Hepatocyte (in vitro differentiated cells): ENCODE measurements at regions not wholly inside any gene's neighbourhood (a gene's known extent, or its start where the extent isn't known, plus 50 kb on each side); places are given as distances from the start of the nearest gene placed in this dataset.

Experiments
- DNase-seq: peaks from one replicate; pipeline ENCODE4 v3.0.0-alpha.2; 2016; ENCODE audit warnings: low spot score
- H2AFZ ChIP-seq: fragments of 200-600 bp; sonication (generic); 2 replicates; pipeline ENCODE4 v1.6.0; 2016; ENCODE audit warnings: antibody characterized with exemption, mild to moderate bottlenecking
- H3K27ac ChIP-seq: fragments of 200-600 bp; sonication (generic); 2 replicates; pipeline ENCODE4 v1.5.1; 2016; ENCODE audit warnings: mild to moderate bottlenecking
- H3K27me3 ChIP-seq: fragments of 200-600 bp; sonication (generic); 2 replicates; pipeline ENCODE4 v1.6.1; 2016
- H3K36me3 ChIP-seq: fragments of 200-600 bp; sonication (generic); replicated peaks from 2 replicates; pipeline ENCODE4 v1.5.1; 2016; ENCODE audit warnings: low read depth; ENCODE audit not compliant: insufficient read depth
- H3K4me1 ChIP-seq: fragments of 200-600 bp; sonication (generic); 2 replicates; pipeline ENCODE4 v1.5.1; 2016; ENCODE audit warnings: mild to moderate bottlenecking, moderate library complexity; ENCODE audit not compliant: insufficient read depth
- H3K4me2 ChIP-seq: fragments of 200-600 bp; sonication (generic); 2 replicates; pipeline ENCODE4 v1.6.0; 2016
- H3K4me3 ChIP-seq: fragments of 200-600 bp; sonication (generic); 2 replicates; pipeline ENCODE4 v1.5.1; 2016; ENCODE audit warnings: mild to moderate bottlenecking
- H3K79me2 ChIP-seq: fragments of 200-600 bp; sonication (generic); 2 replicates; pipeline ENCODE4 v1.6.0; 2017; ENCODE audit warnings: mild to moderate bottlenecking
- H3K9me2 ChIP-seq: fragments of 200-600 bp; sonication (generic); replicated peaks from 2 replicates; pipeline ENCODE4 v1.6.0; 2017; ENCODE audit warnings: mild to moderate bottlenecking; ENCODE audit not compliant: insufficient read depth
- H3K9me3 ChIP-seq: fragments of 200-600 bp; sonication (generic); 2 replicates; pipeline ENCODE4 v1.5.1; 2016; ENCODE audit warnings: low read depth, mild to moderate bottlenecking
- H4K20me1 ChIP-seq: fragments of 200-600 bp; sonication (generic); 2 replicates; pipeline ENCODE4 v1.6.0; 2016; ENCODE audit warnings: mild to moderate bottlenecking; ENCODE audit not compliant: insufficient read depth, poor library complexity, severe bottlenecking
- CTCF ChIP-seq: fragments of 200-600 bp; sonication (generic); IDR thresholded peaks from 2 replicates; pipeline ENCODE4 v1.5.1; 2016; ENCODE audit warnings: antibody characterized with exemption, mild to moderate bottlenecking; ENCODE audit not compliant: poor library complexity
- EZH2 ChIP-seq: fragments of 200-600 bp; sonication (generic); IDR thresholded peaks from 2 replicates; pipeline ENCODE4 v1.6.1; 2016; ENCODE audit warnings: antibody characterized with exemption, mild to moderate bottlenecking, borderline replicate concordance
- EZH2phosphoT487 ChIP-seq: fragments of 200-600 bp; sonication (generic); IDR thresholded peaks from one replicate; pipeline ENCODE4 v1.6.1; 2018; ENCODE audit warnings: antibody characterized with exemption, mild to moderate bottlenecking, low read depth, moderate library complexity; ENCODE audit not compliant: unreplicated experiment, severe bottlenecking
- WGBS: methylation state at CpG from one replicate; pipeline ENCODE4 v1.1.6; 2016; ENCODE audit warnings: low lambda C conversion rate; ENCODE audit errors: missing lambda C conversion rate; 5-methylcytosine and 5-hydroxymethylcytosine counted together

DNA sequence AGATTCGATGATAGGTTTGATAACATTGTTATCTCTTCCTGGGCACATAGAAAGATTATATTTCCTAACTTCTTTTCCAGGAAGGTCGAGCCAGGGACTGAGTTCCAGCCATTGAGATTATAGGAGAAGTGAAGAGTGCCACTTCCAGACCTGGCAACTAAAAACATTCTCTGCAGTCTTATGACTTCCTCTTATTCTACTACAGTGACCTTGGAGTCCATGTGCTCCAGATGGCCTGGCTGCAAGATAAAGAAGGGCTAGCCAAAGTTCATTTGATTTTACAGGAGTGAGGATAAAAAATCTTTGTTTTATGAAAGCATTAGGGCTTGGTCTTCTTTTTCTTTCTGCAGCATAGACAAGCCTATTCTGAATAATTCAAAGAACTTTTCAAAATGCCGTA, 363.0 kb downstream of the FSIP2 start:
- no peak overlapping the region for H2AFZ ChIP-seq
- H4K20me1 ChIP-seq, result no peaks in the 10 kb centered on the region
- no peak overlapping the region for H3K27ac ChIP-seq
- TF ChIP-seq CTCF (no peak), EZH2phosphoT487 (no peak), EZH2 (no peak)
- H3K4me1 ChIP-seq, result no peaks in the 10 kb centered on the region
- H3K9me2 ChIP-seq, result no peaks in the 10 kb centered on the region
- no peak for DNase-seq
- H3K4me2 ChIP-seq, result no peak overlapping the region
- H3K36me3 ChIP-seq, result no peaks in the 10 kb centered on the region
- no peaks in the 10 kb centered on the region for H3K9me3 ChIP-seq
- H3K27me3 ChIP-seq, result no peaks in the 10 kb centered on the region
- 94% methylated on average over 3 of the region's 3 CpGs for WGBS
- H3K4me3 ChIP-seq, result no peak overlapping the region
- no peaks in the 10 kb centered on the region for H3K79me2 ChIP-seq

- Histone ChIP-seq H3K27me3 (no peaks in the 10 kb centered on the region), H3K4me2 (no peak overlapping the region), H3K36me3 (no peaks in the 10 kb centered on the region), H3K9me2 (no peaks in the 10 kb centered on the region), H3K79me2 (no peaks in the 10 kb centered on the region), H2AFZ (no peak overlapping the region), H3K27ac (no peak overlapping the region), H4K20me1 (no peaks in the 10 kb centered on the region), H3K9me3 (no peaks in the 10 kb centered on the region), H3K4me3 (no peak overlapping the region), H3K4me1 (no peaks in the 10 kb centered on the region)
- WGBS, result 92% methylated on average over 2 of the region's 2 CpGs
- DNase-seq, result no peak
- TF ChIP-seq CTCF (no peak), EZH2 (no peak), EZH2phosphoT487 (no peak)
Measured at GRCh38 chr2:186103276-186103675, 364.7 kb downstream of the FSIP2 start.

- no peaks in the 10 kb centered on the region for H3K9me3 ChIP-seq
- H3K9me2 ChIP-seq, result no peaks in the 10 kb centered on the region
- H3K4me3 ChIP-seq, result no peak overlapping the region
- no peaks in the 10 kb centered on the region for H3K27me3 ChIP-seq
- TF ChIP-seq EZH2phosphoT487, result no peak
- no peak for TF ChIP-seq EZH2
- no peak for TF ChIP-seq CTCF
- no peak overlapping the region for H2AFZ ChIP-seq
- H3K36me3 ChIP-seq, result no peaks in the 10 kb centered on the region
- H3K4me1 ChIP-seq, result no peaks in the 10 kb centered on the region
- 100% methylated on average over 1 of the region's 1 CpG for WGBS
- no peak for DNase-seq
- no peak overlapping the region for H3K4me2 ChIP-seq
- no peak overlapping the region for H3K27ac ChIP-seq
- H4K20me1 ChIP-seq, result no peaks in the 10 kb centered on the region
- no peaks in the 10 kb centered on the region for H3K79me2 ChIP-seq
Measured at GRCh38 chr2:186105016-186105724, 366.6 kb downstream of the FSIP2 start.
